HCT116 (cell line): ENCODE measurements at regions not wholly inside any gene's neighbourhood (a gene's known extent, or its start where the extent isn't known, plus 50 kb on each side); places are given as distances from the start of the nearest gene placed in this dataset.

Experiments
- ATAC-seq: fragments of 200-7000 bp; cut with Tn5 transposase; 2 replicates; pipeline ENCODE4 v1.9.1; 2020; ENCODE audit warnings: mild to moderate bottlenecking, moderate library complexity
- BruUV-seq: library from RNA; stranded (reverse); fragments of 400-500 nt; replicated peaks from 2 replicates; lab custom pipeline; 2021; lab: Mats Ljungman, UMichigan
- CTCF ChIA-PET: fragments of 300-600 bp; sonication (Branson Sonifier 250); formaldehyde crosslinking; loops from one replicate; lab custom pipeline; 2021; ENCODE audit warnings: antibody characterized with exemption; lab: Charles Lee
- POLR2A ChIA-PET: fragments of 300-600, 350-600 bp; sonication (Branson Sonifier 250); formaldehyde crosslinking; loops from one replicate; lab custom pipeline; 2021; ENCODE audit warnings: antibody characterized with exemption; lab: Charles Lee
- RAD21 ChIA-PET, 2 experiments: fragments of 300-600 bp; sonication (Branson Sonifier 250); formaldehyde crosslinking; loops; one replicate each; lab custom pipeline; 2023; ENCODE audit warnings: low total read pairs in 2 of 2; ENCODE audit not compliant: uncharacterized antibody in 2 of 2, unreplicated experiment in 2 of 2, low non-redundant PET in 1 of 2; lab: Charles Lee
- DNase-seq: peaks from one replicate; pipeline ENCODE4 v3.0.0-alpha.2; 2010; ENCODE audit warnings: low read depth, low spot score
- H2AFZ ChIP-seq: fragments of 200-600 bp; shearing (Covaris generic), sonication (generic); 2 replicates; pipeline ENCODE4 v1.6.1; 2017; ENCODE audit warnings: low read depth, mixed run types, mixed read lengths, antibody characterized with exemption, low read length; ENCODE audit not compliant: poor library complexity, severe bottlenecking
- H3K27ac ChIP-seq: 2 replicates; pipeline ENCODE4 v1.5.1; 2012; ENCODE audit warnings: low read depth, low read length
- H3K27me3 ChIP-seq: fragments of 200-600 bp; sonication (generic); 2 replicates; pipeline ENCODE4 v1.6.1; 2016; ENCODE audit warnings: mixed run types, low read length, mixed read lengths; ENCODE audit not compliant: insufficient read depth
- H3K36me3 ChIP-seq, 2 experiments: fragments of 200-500 bp in 1 of 2; fragments of 200-600 bp in 1 of 2; sonication (Bioruptor generic) in 1 of 2; sonication (generic) in 1 of 2; 2 replicates each; pipeline versions ENCODE4 v1.5.1 to v1.6.1; 2014 to 2016; ENCODE audit warnings: low read length in 2 of 2, inconsistent platforms in 1 of 2, mixed read lengths in 1 of 2, mixed run types in 1 of 2; ENCODE audit not compliant: insufficient read depth in 2 of 2, control insufficient read depth in 1 of 2
- H3K4me1 ChIP-seq, 2 experiments: fragments of 200-600 bp in 1 of 2; sonication (generic) in 1 of 2; 2 replicates each; pipeline versions ENCODE4 v1.5.1 to v1.6.1; 2012 to 2017; ENCODE audit warnings: low read length in 2 of 2, inconsistent platforms in 1 of 2, mild to moderate bottlenecking in 1 of 2, mixed read lengths in 1 of 2, mixed run types in 1 of 2, moderate library complexity in 1 of 2; ENCODE audit not compliant: insufficient read depth in 2 of 2, control insufficient read depth in 1 of 2
- H3K4me2 ChIP-seq: fragments of 200-600 bp; sonication (generic); 2 replicates; pipeline ENCODE4 v1.6.1; 2017; ENCODE audit warnings: mixed run types, low read length, mixed read lengths
- H3K4me3 ChIP-seq, 2 experiments: fragments of 200-600 bp in 1 of 2; sonication (generic) in 1 of 2; replicated peaks in 1 of 2; 2 replicates each; pipeline ENCODE4 v1.5.1; 2011 to 2016; ENCODE audit warnings: low read length in 2 of 2, control low read depth in 1 of 2, low read depth in 1 of 2, mild to moderate bottlenecking in 1 of 2, mixed read lengths in 1 of 2, mixed run types in 1 of 2
- H3K79me2 ChIP-seq: fragments of 200-600 bp; sonication (generic); 2 replicates; pipeline ENCODE4 v1.6.1; 2017; ENCODE audit warnings: mild to moderate bottlenecking, mixed run types, low read length, moderate library complexity, mixed read lengths; ENCODE audit not compliant: insufficient read depth
- H3K9ac ChIP-seq: fragments of 200-600 bp; sonication (generic); 2 replicates; pipeline ENCODE4 v1.6.1; 2016; ENCODE audit warnings: low read length, mixed read lengths
- H3K9me2 ChIP-seq: fragments of 200-600 bp; sonication (generic), shearing (Covaris generic); 2 replicates; pipeline ENCODE4 v1.6.1; 2017; ENCODE audit warnings: mixed run types, mild to moderate bottlenecking, moderate library complexity; ENCODE audit not compliant: insufficient read depth
- H3K9me3 ChIP-seq, 2 experiments: fragments of 200-500 bp in 1 of 2; fragments of 200-600 bp in 1 of 2; sonication (Bioruptor generic) in 1 of 2; sonication (generic) in 1 of 2; 2 replicates each; pipeline ENCODE4 v1.6.1; 2014 to 2017; ENCODE audit warnings: low read length in 2 of 2, mixed read lengths in 2 of 2, inconsistent platforms in 1 of 2, low read depth in 1 of 2, mild to moderate bottlenecking in 1 of 2, mixed run types in 1 of 2, moderate library complexity in 1 of 2; ENCODE audit not compliant: control insufficient read depth in 1 of 2, insufficient read depth in 1 of 2
- H4K20me1 ChIP-seq: fragments of 200-600 bp; sonication (generic), shearing (Covaris generic); 2 replicates; pipeline ENCODE4 v1.6.1; 2017; ENCODE audit warnings: mixed run types, mild to moderate bottlenecking, moderate library complexity; ENCODE audit not compliant: insufficient read depth
- ATF3 ChIP-seq: IDR thresholded peaks from 2 replicates; pipeline ENCODE4 v1.6.1; 2012
- CBX3 ChIP-seq: IDR thresholded peaks from 2 replicates; pipeline ENCODE4 v1.6.1; 2012; ENCODE audit warnings: low read depth
- JUND ChIP-seq: IDR thresholded peaks from 2 replicates; pipeline ENCODE4 v1.6.1; 2012
- POLR2AphosphoS5 ChIP-seq: IDR thresholded peaks from 2 replicates; pipeline ENCODE4 v1.6.1; 2011; ENCODE audit warnings: mild to moderate bottlenecking, low read depth, low read length, moderate library complexity
- TCF7L2 ChIP-seq: IDR thresholded peaks from 2 replicates; pipeline ENCODE4 v1.7.0; 2011; ENCODE audit warnings: borderline replicate concordance, inconsistent platforms; ENCODE audit not compliant: insufficient read depth, insufficient read length; ENCODE audit errors: extremely low read depth
- YY1 ChIP-seq: IDR thresholded peaks from 2 replicates; pipeline ENCODE4 v1.6.1; 2011; ENCODE audit warnings: low read length, low read depth, moderate library complexity, mild to moderate bottlenecking; ENCODE audit not compliant: insufficient replicate concordance; ENCODE audit errors: extremely low read depth
- ZBTB33 ChIP-seq: IDR thresholded peaks from 2 replicates; pipeline ENCODE4 v1.6.1; 2011; ENCODE audit warnings: mild to moderate bottlenecking, low read length, moderate library complexity; ENCODE audit not compliant: insufficient replicate concordance; ENCODE audit errors: extremely low read depth
- ZFX ChIP-seq: fragments of 450-650 bp; IDR thresholded peaks from 2 replicates; pipeline ENCODE4 v1.6.1; 2017
- ZNF274 ChIP-seq: fragments of 200-500 bp; sonication (Bioruptor generic); IDR thresholded peaks from 2 replicates; pipeline ENCODE4 v1.6.1; 2014; ENCODE audit warnings: mild to moderate bottlenecking, low read depth, low read length, inconsistent platforms
- intact Hi-C: fragments of 100-400 bp; cut with micrococcal nuclease; formaldehyde crosslinking; loops from 2 replicates; pipeline ENCODE4 v1.10.0; 2022

- no peaks in the 10 kb centered on the region for H3K9me3 ChIP-seq
- no peaks in the 10 kb centered on the region for H3K9me2 ChIP-seq
- no peak for DNase-seq
- no peaks in the 10 kb centered on the region for H4K20me1 ChIP-seq
- CTCF ChIA-PET, result no interaction called here
- no peaks in the 10 kb centered on the region for H3K4me1 ChIP-seq
- POLR2A ChIA-PET, result no interaction called here
- no peak overlapping the region for H3K4me2 ChIP-seq
- no peaks in the 10 kb centered on the region for H3K27me3 ChIP-seq
- H3K27ac ChIP-seq, result no peak overlapping the region
- TF ChIP-seq JUND (no peak), YY1 (no peak), CBX3 (no peak), ZBTB33 (no peak), ATF3 (no peak), ZFX (no peak), ZNF274 (no peak), TCF7L2 (no peak), POLR2AphosphoS5 (no peak)
- H2AFZ ChIP-seq, result no peak overlapping the region
- RAD21 ChIA-PET, result no interaction called here
- intact Hi-C loops, result no loop called here
- BruUV-seq, result no TSS peak
- no peak overlapping the region for H3K9ac ChIP-seq
- H3K36me3 ChIP-seq, result no peaks in the 10 kb centered on the region
- H3K79me2 ChIP-seq, result no peaks in the 10 kb centered on the region
- no peak overlapping the region for H3K4me3 ChIP-seq
- no peak for ATAC-seq
Observed at GRCh38 chr3:144523396-144523795, 551.8 kb downstream of the DIPK2A start.
